GM19324 (cell line): ENCODE measurements at regions not wholly inside any gene's neighbourhood (a gene's known extent, or its start where the extent isn't known, plus 50 kb on each side); places are given as distances from the start of the nearest gene placed in this dataset.

ENCODE experiments used
- ATAC-seq: cut with Tn5 transposase; IDR thresholded peaks from one replicate; pipeline ENCODE4 v1.9.1; 2021; ENCODE audit warnings: mild to moderate bottlenecking, moderate library complexity; ENCODE audit not compliant: unreplicated experiment, low FRiP score

DNA sequence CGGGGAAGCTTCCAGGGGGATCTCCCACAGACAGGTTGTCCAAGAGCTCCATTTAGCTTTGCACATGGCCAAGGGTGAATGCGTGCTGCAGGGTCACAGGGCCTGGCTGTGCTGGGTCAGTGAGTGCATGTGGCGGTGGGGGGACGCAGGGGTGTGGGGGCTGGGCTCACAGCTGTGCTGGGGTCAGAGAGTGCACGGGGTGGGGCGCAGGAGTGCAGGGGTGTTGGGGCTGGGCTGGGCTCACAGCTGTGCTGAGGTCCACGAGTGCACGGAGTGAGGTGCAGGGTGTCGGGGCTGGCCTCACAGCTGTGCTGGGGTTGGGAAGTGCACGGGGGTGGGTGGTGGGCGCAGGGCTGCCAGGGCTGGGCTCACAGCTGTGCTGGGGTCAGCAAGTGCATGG, 557.7 kb downstream of the BRD1 start:
- no peak for ATAC-seq

- ATAC-seq = no peak
These were observed 558.3 kb downstream of the BRD1 start for GRCh38 chr22:49269371-49269770.

GRCh38 chr22:49268924-49269323, 558.7 kb downstream of the BRD1 start:
- no peak for ATAC-seq

DNA sequence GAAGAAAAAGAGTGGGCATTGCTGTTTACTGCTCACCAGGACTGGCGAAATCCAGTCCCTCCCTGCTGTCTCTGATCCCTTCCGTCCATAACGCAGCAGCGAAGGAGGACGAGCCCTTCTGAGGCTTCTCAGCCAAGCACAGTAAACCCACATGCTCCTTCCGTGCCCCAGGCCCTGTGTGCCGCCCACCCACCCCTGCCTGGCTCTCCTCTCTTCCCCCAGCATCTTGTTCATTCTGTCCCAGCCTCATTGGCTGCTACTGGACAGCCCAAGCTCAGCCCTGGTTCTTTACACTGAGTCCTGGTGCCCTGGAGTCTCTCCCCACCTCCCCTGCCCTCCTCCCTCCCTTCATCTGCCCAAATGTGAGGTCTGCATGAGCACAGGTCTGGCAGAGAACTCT, 559.7 kb downstream of the BRD1 start:
- ATAC-seq = no peak

DNA sequence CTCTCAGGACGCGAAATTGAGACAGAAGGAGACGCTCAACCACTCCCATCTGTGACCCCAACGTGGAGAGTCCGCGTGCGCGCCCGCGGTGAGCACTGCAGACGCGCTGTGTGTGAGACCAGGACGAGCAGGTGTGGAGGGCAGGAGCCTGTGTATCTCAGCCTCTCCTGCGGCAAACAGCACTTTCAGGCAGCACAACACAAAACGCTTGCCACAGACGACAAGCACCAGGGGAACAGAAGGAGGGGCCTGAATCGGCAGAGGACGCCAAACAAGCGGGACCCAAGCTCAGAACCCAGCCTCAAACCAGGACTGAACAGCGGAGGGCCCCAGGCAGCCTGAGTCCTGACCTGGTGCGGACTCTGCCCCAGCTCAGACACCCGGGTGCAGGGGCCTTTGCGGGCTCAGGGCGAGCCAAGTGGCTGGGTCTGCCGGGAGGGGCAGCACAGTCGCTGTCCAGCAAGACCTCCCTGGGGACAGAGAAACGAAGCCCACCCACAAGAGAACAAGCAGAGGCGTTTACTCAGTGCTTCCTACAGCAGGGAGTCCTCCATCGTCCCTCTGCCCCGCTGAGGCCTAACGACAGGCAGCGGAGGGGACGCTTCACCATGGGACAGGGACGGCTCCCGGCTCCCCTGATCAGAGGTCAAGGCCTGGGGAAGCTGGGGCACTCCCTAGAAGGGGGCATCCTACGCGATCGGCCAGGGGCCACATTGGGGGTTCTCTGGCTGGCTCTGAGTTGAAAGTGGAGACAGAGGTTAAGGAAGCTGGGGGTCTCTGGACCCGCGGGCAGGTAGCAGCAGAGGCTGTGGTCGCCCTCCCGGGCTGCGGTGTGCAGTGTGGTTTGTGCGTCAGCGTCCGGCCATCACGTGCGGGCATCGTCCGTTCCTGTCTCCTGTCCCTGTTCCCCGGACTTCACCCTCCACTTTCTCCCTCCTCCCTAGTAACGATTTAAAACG, 560.8 kb downstream of the BRD1 start:
- ATAC-seq = no peak

GRCh38 chr22:49264696-49265095, 563.0 kb downstream of the BRD1 start:
- ATAC-seq = no peak

DNA sequence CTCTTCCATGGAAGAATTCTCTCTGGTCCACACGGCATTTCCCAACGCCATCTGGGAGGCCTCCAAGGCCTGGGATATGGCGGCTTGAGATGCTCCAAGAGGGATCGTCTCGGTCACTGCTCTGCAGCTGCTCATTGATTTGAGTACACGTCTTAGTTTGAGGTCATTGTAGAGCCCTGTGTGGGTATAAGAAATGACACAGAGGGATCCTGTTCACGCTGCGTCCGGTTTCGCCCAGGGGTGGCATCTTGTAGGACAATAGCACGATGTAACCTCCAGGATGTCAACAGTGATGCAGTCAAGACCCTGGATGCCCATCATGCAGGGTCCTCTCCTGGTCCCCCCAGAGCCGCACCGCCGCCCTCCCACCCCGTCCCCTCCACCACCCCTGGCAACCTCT, 564.6 kb downstream of the BRD1 start:
- no peak for ATAC-seq

DNA sequence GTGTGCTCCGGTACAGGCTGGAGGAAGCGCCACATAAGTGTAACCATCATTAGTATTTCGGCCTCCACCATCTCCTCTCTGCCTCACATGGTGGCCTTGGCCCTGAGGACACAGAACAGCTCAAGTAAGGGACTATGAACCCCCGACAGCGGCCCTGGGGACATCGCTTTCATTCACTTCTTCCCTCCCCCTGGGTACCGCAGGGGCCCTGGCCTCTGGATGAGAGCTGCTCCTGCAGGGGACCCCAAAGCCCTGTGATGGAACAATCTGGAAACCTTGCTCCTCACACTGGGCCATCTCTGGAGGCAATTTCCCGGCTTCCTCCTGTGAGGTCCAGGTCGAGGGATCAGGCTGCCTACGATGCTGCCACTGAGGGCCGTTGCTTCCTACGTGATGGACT, 565.5 kb downstream of the BRD1 start:
- ATAC-seq = no peak

GRCh38 chr22:49261616-49262015, 566.1 kb downstream of the BRD1 start:
- ATAC-seq = no peak

GRCh38 chr22:49260681-49261580, 566.7 kb downstream of the BRD1 start:
- ATAC-seq = no peak

- no peak for ATAC-seq
These were observed 567.6 kb downstream of the BRD1 start for GRCh38 chr22:49259839-49260615.

DNA sequence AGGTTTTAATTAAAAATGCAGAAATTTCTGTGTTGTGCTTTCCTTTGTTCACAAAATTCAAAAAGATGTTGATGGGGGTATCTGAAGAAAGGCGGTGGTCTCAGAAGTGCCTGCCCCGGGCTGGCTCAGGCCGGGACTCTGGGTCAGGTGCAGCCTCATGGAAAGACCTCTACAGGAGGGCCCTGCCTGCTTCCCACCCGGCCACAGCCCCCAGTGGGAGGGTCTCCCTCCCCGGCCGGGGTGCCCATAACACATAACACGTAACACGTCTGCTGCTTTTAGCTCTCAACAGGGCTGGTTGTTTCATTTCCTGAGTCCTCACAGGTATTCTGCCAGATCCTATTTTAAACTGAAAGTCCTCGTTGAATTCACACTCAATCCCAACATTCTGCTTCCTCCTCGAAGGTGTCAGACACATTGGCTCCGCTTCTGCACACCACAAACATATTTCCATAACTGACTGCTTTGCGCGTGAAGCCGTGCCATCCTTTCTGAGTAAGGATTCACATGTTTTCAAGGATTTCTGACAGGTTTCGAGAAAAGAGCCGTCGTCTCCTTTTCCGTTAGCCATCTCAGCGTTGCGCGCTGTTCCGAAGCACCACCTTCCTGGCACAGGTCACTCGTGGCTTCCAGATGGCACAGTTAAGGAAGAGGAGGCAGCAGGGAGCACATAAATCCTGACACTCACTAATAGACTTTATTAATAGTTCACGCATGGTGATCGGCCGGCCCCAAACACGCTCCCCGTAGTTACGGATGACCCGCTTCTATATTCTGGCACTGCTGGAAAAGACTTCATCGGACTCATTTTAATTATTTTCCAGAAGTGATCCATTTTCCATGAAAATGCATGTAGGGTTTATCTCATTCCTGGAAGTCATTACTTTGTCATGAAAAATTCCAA, 569.3 kb downstream of the BRD1 start:
- ATAC-seq = no peak

- no peak for ATAC-seq
These were observed 570.1 kb downstream of the BRD1 start for GRCh38 chr22:49257551-49257961.

- ATAC-seq = no peak
These were observed 571.8 kb downstream of the BRD1 start for GRCh38 chr22:49255741-49256318.

GRCh38 chr22:49255154-49255553, 572.5 kb downstream of the BRD1 start:
- no peak for ATAC-seq

DNA sequence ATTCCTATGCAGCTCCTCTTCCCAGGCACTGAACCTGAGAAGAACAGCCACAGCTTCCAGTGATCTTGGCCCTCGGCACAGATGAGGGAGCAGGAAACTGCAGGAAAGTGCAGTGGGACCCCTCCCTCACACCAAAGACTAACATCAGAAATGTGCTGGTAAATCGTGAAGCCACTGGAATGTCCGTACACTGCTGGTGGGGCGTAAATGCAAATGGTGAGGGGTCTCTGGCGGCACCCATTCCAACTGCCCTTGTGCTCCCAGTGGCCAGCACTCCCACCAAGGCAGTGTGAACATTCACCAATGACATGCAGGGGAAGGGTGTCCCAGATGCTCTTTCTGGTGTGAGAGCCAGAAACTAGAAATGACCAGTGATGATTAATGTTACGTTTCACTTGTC, 574.0 kb downstream of the BRD1 start:
- no peak for ATAC-seq

- ATAC-seq = no peak
These were observed 576.3 kb downstream of the BRD1 start for GRCh38 chr22:49251371-49251770.

DNA sequence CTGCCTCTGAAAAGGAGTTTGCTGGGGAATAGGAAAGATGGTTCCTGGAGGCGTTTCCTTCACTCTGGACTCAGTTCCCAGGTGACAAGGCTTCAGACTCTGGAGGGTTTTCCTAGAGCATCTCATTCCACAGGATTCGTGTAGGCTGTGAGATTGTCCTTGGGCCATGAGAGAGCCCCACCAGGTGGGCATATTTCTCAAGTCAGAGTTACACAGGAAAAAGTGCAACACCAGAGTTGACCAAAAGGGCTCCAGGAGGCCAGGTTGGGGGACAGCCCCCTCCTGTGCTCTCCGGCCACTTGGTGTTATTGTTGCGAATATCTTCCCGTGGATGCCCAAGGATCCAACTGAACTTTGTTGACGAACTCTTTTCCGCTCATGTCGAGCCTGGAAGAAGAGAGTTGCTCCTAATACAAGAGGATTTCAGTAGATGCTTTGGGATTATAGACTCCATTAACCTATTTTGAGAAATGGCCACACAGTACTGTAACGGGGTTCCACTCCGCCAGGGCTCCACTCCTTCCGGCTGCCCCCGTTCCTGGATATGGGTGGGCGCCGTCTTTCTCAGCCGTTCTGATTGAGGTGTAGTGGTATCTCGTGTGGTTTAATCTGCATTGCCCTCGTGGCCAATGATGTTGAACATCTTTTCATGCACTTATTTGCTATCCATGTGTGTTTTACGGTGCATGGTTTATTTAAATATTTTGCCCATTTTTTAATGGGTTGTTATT, 580.3 kb downstream of the BRD1 start:
- no peak for ATAC-seq
